NCI-H128 (cell line): ENCODE measurements at regions not wholly inside any gene's neighbourhood (a gene's known extent, or its start where the extent isn't known, plus 50 kb on each side); places are given as distances from the start of the nearest gene placed in this dataset.
A peak's percentile ranks its signal among the peaks of the same experiment; 100 is the strongest.

ENCODE experiments used
- DNase-seq: peaks from one replicate; lab custom pipeline; 2025; ENCODE audit not compliant: unreplicated experiment; lab: John Stamatoyannopoulos, UW

- DNase-seq: no peak
Measured at GRCh38 chr9:515665-516064, 301.0 kb downstream of the DOCK8 start.

- DNase-seq: no peak
Measured at GRCh38 chr9:517993-518392, 303.3 kb downstream of the DOCK8 start.

GRCh38 chr9:518540-518939 is 303.9 kb downstream of the DOCK8 start:
- no peak for DNase-seq

GRCh38 chr9:519579-519978 is 304.9 kb downstream of the DOCK8 start:
- DNase-seq: no peak

- DNase-seq: no peak
Measured at GRCh38 chr9:520302-520701, 305.6 kb downstream of the DOCK8 start.

- no peak for DNase-seq
Measured at GRCh38 chr9:522190-522589, 307.5 kb downstream of the DOCK8 start.

GRCh38 chr9:522658-523057 is 308.0 kb downstream of the DOCK8 start:
- DNase-seq: no peak

GRCh38 chr9:523444-523843 is 308.8 kb downstream of the DOCK8 start:
- DNase-seq: no peak

- no peak for DNase-seq
Measured at GRCh38 chr9:524008-524407, 309.3 kb downstream of the DOCK8 start.

- DNase-seq: no peak
Measured at GRCh38 chr9:526904-527591, 312.4 kb downstream of the DOCK8 start.

GRCh38 chr9:529731-530130 is 311.8 kb upstream of the DMRT1 start:
- DNase-seq: no peak

GRCh38 chr9:530681-531080 is 310.8 kb upstream of the DMRT1 start:
- no peak for DNase-seq

- no peak for DNase-seq
Measured at GRCh38 chr9:532707-533106, 308.8 kb upstream of the DMRT1 start.

- DNase-seq: no peak
Measured at GRCh38 chr9:534886-535285, 306.6 kb upstream of the DMRT1 start.

GRCh38 chr9:535356-535755 is 306.1 kb upstream of the DMRT1 start:
- DNase-seq: no peak

GRCh38 chr9:536597-537511 is 304.6 kb upstream of the DMRT1 start:
- DNase-seq: peak; percentile 60

- no peak for DNase-seq
Measured at GRCh38 chr9:543478-543877, 298.0 kb upstream of the DMRT1 start.

GRCh38 chr9:545480-545879 is 296.0 kb upstream of the DMRT1 start:
- no peak for DNase-seq

GRCh38 chr9:546235-546634 is 295.3 kb upstream of the DMRT1 start:
- DNase-seq: no peak

GRCh38 chr9:546797-547223 is 294.7 kb upstream of the DMRT1 start:
- no peak for DNase-seq

- no peak for DNase-seq
Measured at GRCh38 chr9:547314-547713, 294.2 kb upstream of the DMRT1 start.

GRCh38 chr9:549455-549997 is 292.0 kb upstream of the DMRT1 start:
- DNase-seq: no peak
